ENCODE measurements at regions not wholly inside any gene's neighbourhood (a gene's known extent, or its start where the extent isn't known, plus 50 kb on each side); places are given as distances from the start of the nearest gene placed in this dataset.

DNA sequence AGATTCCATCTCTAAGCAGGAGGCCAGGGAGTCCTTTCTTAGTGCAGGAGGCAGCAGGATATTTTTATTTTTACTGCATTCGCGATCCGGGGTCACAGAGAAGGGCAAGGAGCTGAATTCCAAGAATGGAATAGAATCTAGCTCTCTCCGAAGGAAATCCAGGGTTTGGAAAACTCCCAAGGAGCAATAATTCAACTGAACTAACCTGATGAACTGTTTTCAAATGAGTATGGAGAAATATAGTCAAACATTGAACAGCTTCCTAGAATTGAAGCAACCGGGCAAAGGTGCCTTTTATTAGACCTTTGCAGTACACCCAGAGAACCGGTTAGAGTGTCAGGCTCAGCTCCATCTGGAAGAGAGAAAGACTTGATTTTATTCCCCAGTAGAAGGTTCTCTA lies 120.7 kb upstream of the MAF start:
- no peak for DNase-seq

GRCh38 chr16:79717333-79718137 lies 117.0 kb upstream of the MAF start:
- no peak for DNase-seq

- DNase-seq: no peak
Measured at GRCh38 chr16:79716645-79717332, 116.3 kb upstream of the MAF start.

GRCh38 chr16:79715061-79715460 lies 114.5 kb upstream of the MAF start:
- no peak for DNase-seq

DNA sequence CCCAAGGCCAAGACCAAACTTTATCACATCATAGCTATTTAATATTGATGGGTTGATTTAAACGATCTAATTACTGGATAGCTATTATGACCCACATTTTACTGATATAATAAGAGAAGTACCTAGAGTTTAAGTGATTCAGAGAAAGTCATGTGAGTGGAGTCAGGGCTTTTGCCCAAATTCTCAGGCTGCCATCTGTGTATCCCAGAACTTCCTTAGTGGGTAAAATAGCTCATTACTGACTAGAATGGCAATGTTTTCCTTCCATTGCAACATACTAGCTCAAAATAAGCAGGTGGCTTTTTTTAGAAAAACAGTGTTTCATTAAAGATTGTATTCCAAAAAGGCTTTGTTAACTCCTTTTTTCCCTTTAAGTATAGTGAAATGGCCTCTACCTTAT lies 113.9 kb upstream of the MAF start:
- no peak for DNase-seq

- DNase-seq: no peak
Measured at GRCh38 chr16:79713609-79714309, 113.2 kb upstream of the MAF start.

- no peak for DNase-seq
Measured at GRCh38 chr16:79712276-79712675, 111.7 kb upstream of the MAF start.

GRCh38 chr16:79707876-79708275 lies 107.3 kb upstream of the MAF start:
- DNase-seq: no peak

- no peak for DNase-seq
Measured at GRCh38 chr16:79703066-79703465, 102.5 kb upstream of the MAF start.

DNA sequence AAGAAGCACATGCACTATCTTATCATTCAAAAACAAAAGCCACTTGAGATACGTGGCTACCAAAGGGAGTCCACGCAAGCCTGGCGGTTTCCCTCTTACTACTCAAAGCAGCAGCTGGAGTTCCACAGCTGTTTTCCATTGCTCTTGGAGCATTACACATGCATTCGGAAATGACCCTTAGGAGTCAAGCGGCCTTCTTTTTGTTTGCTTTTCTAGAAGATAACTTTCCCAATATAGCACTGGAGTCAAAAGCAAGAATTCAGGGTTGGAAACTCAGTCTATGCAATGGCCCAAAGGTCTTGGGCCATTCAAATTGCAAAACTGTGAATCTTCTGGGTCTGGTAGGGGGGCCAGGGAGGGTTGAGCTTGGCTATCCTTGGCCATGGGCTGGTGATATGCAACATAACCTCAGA lies 97.8 kb upstream of the MAF start:
- DNase-seq: no peak

GRCh38 chr16:79697562-79698112 lies 97.1 kb upstream of the MAF start:
- DNase-seq: no peak

- DNase-seq: no peak
Measured at GRCh38 chr16:79691007-79691406, 90.5 kb upstream of the MAF start.

DNA sequence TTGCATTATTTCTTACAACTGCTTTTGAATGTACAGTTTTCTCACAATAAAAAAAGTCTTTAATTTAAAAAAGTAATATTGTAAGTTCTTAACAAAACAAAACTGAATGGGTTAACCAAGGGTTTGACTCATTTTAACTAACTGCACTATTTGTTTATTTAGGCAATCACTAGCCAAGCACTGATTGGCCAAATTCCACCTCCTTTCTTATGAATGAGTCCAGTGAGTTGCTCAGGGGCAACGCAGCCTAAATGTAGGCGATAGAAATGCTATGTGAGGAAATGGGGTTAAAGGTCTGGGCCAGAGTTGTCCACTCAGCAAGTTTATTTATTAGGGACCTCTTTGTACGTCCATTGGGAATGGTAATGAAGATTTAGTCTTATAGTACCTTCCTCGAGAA lies 89.6 kb upstream of the MAF start:
- DNase-seq: no peak

DNA sequence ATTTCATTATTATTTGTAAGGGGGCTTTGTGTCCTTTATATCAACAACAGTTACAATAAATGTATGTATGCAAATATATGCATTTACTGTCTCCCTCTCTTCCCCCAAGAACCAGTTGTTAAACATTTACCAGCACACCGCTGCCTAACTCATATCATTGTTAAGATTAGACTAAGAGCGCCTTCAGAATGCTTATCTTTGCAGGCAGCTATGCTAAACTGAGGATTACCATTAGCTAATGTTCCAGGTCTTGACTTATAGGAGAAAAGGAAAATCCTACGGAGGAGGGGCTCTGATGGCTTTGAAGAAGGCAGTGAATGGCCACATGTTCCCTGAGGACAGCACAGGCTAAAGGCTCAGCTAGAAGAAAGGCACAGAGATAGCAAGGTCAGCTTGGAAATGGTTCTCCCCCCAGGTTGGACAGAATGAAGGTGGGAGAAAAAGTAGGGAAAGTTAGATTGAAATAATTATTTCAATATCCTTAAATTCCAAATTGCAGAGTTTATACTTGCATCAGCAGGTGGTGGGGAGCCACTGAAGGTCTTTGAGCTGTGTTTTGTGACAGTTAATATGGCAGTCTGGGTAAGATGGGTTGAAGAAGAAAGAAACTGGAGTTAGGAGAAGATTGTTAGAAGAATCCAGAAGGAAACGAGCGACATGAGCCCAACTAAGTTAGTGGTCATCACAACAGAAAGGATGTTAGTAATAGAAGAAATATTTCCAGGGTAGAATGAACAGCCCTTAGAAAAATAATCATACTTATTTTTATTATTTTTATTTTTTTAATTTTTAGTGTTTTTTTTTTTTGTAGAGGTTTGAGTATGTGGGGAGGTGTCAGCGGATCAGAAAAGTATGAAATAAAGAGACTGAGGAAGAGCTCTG lies 87.0 kb upstream of the MAF start:
- DNase-seq: no peak

GRCh38 chr16:79685871-79686270 lies 85.3 kb upstream of the MAF start:
- DNase-seq: no peak

GRCh38 chr16:79679334-79679733 lies 78.8 kb upstream of the MAF start:
- no peak for DNase-seq

- DNase-seq: no peak
Measured at GRCh38 chr16:79677799-79678530, 77.4 kb upstream of the MAF start.

DNA sequence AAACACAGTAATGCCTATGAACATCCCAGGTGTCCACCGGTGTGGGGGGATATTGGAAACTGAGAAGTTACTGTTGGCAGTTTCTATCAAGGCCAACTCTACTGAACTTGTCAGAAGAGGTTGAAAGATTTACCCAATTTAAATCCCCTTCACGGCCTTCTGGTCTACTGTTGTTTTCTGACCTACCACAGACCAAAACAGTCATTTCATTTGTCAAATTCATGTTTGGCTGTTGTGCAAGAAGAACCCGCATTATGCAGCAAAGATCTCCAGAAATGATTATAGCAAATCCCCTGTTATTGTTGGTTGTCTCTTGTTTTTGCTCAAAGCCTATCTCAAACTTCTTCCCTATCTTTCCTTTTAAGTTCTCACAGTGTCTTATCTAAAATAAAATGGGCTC lies 73.1 kb upstream of the MAF start:
- DNase-seq: no peak

DNA sequence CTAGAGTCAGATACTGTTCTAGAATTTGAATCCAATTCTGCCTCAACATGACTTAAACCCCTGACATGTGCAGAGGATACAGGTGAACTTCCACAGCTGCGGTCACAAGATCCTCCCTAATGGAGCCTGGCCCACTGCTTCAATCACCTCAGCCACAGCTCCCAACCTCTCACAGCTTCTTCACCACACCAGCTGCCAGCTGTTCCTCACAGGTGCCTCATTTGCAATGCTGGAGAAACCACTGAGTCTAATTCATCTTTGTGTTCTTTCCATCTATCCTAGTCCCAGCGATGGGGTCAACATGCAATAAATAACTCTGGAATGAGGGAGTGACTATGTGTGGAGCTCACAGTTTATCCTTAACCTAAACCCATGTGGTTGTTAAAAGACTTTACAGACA lies 72.0 kb upstream of the MAF start:
- no peak for DNase-seq

DNA sequence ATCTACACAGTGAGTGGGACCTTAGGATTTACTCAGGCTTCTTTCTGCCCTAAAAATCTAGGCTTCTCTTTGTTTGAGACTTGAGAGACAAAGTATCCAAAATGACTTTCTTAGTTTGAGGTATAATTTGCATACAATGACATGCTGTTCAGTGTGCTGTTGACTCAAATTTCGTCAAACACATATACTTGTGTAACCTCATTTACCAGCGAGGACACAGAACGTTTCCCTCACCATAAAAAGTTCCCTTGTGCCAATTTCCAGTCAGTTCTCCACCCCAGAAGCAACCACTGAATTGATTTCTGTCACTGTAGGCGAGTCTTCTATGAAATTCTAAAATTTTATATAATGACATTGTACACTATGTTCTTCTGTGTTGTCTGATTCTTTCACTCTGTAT lies 68.0 kb upstream of the MAF start:
- no peak for DNase-seq

DNA sequence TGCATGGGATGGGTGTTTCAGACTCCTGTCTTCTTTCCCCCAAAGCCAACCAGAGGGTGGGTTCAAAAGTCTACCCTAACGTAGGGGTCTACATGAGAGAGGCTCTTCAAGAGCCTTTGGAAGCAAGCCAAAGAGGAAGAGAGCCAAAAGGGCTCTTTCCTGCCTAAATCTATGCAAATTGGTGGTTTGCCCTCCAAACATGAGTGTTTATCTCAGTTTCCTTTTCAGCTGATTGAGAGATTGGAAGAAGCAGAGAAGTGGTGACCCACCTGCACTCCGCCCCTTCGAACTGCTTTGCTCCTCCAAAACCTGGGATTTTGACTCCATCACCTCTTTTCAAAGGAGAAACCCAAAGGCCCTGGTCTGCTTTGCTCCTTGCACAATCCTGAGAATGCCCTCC lies 65.4 kb upstream of the MAF start:
- DNase-seq: no peak

- no peak for DNase-seq
Measured at GRCh38 chr16:79664407-79664806, 63.9 kb upstream of the MAF start.

Data from AML-193 (cell line).